ENCODE measurements at regions not wholly inside any gene's neighbourhood (a gene's known extent, or its start where the extent isn't known, plus 50 kb on each side); places are given as distances from the start of the nearest gene placed in this dataset.

GRCh38 chr1:82612986-82613385, 812.3 kb downstream of the ADGRL2 start:
- no peak overlapping the region for H3K27ac ChIP-seq (replicated peaks in 1 of 4)
- H3K4me1 ChIP-seq: no peaks in the 10 kb centered on the region
- WGBS: 68% methylated on average over 3 of the region's 3 CpGs
- H3K4me3 ChIP-seq: no peak overlapping the region
- TF ChIP-seq, protein P1, sequence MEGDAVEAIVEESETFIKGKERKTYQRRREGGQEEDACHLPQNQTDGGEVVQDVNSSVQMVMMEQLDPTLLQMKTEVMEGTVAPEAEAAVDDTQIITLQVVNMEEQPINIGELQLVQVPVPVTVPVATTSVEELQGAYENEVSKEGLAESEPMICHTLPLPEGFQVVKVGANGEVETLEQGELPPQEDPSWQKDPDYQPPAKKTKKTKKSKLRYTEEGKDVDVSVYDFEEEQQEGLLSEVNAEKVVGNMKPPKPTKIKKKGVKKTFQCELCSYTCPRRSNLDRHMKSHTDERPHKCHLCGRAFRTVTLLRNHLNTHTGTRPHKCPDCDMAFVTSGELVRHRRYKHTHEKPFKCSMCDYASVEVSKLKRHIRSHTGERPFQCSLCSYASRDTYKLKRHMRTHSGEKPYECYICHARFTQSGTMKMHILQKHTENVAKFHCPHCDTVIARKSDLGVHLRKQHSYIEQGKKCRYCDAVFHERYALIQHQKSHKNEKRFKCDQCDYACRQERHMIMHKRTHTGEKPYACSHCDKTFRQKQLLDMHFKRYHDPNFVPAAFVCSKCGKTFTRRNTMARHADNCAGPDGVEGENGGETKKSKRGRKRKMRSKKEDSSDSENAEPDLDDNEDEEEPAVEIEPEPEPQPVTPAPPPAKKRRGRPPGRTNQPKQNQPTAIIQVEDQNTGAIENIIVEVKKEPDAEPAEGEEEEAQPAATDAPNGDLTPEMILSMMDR (IDR thresholded peaks at IDR 0.05): no peak
- TF ChIP-seq POLR2AphosphoS5 (IDR thresholded peaks at IDR 0.05): no peak
- TF ChIP-seq EP300 (IDR thresholded peaks at IDR 0.05): no peak
- H3K9me3 ChIP-seq: no peaks in the 10 kb centered on the region
- intact Hi-C loops (cut with DNase I): no loop called here
- H3K27me3 ChIP-seq: no peaks in the 10 kb centered on the region
- DNase-seq (ENCODE audit: extremely low spot score): no peak
- H3K36me3 ChIP-seq: no peaks in the 10 kb centered on the region

- H3K9me3 ChIP-seq: no peaks in the 10 kb centered on the region
- no peaks in the 10 kb centered on the region for H3K4me1 ChIP-seq
- intact Hi-C loops (cut with DNase I): no loop called here
- 94% methylated on average over 1 of the region's 1 CpG for WGBS
- no peak for DNase-seq (ENCODE audit: extremely low spot score)
- H3K4me3 ChIP-seq: no peak overlapping the region
- no peaks in the 10 kb centered on the region for H3K27me3 ChIP-seq
- H3K27ac ChIP-seq (replicated peaks in 1 of 4): no peak overlapping the region
- no peaks in the 10 kb centered on the region for H3K36me3 ChIP-seq
- no peak for TF ChIP-seq POLR2A (IDR thresholded peaks at IDR 0.05; ENCODE audit: low read depth)
- no peak for TF ChIP-seq EP300 (IDR thresholded peaks at IDR 0.05)
- TF ChIP-seq, protein P1 (IDR thresholded peaks at IDR 0.05): no peak
- TF ChIP-seq POLR2AphosphoS5 (IDR thresholded peaks at IDR 0.05): no peak
Observed at GRCh38 chr1:82606546-82606945, 805.8 kb downstream of the ADGRL2 start.

GRCh38 chr1:82604524-82604923, 803.8 kb downstream of the ADGRL2 start:
- Histone ChIP-seq H3K27me3 (no peaks in the 10 kb centered on the region), H3K36me3 (no peaks in the 10 kb centered on the region), H3K4me3 (no peak overlapping the region), H3K4me1 (no peaks in the 10 kb centered on the region), H3K9me3 (no peaks in the 10 kb centered on the region), H3K27ac (replicated peaks in 1 of 4) (no peak overlapping the region)
- no peak for DNase-seq (ENCODE audit: extremely low spot score)
- WGBS: 73% methylated on average over 4 of the region's 4 CpGs
- TF ChIP-seq POLR2AphosphoS5 (IDR thresholded peaks at IDR 0.05) (no peak), EP300 (IDR thresholded peaks at IDR 0.05) (no peak), POLR2A (IDR thresholded peaks at IDR 0.05; ENCODE audit: low read depth) (no peak)
- TF ChIP-seq, protein P1 (IDR thresholded peaks at IDR 0.05): no peak
- intact Hi-C loops (cut with DNase I): no loop called here

- H3K9me3 ChIP-seq: no peaks in the 10 kb centered on the region
- no peaks in the 10 kb centered on the region for H3K36me3 ChIP-seq
- no peak for DNase-seq (ENCODE audit: extremely low spot score)
- H3K27me3 ChIP-seq: no peaks in the 10 kb centered on the region
- H3K4me3 ChIP-seq: no peak overlapping the region
- no peak overlapping the region for H3K27ac ChIP-seq (replicated peaks in 1 of 4)
- TF ChIP-seq POLR2A (IDR thresholded peaks at IDR 0.05; ENCODE audit: low read depth) (no peak), EP300 (IDR thresholded peaks at IDR 0.05) (no peak), POLR2AphosphoS5 (IDR thresholded peaks at IDR 0.05) (no peak)
- TF ChIP-seq, protein P1 (IDR thresholded peaks at IDR 0.05): no peak
- no peaks in the 10 kb centered on the region for H3K4me1 ChIP-seq
- intact Hi-C loops (cut with DNase I): no loop called here
Observed at GRCh38 chr1:82600314-82600713, 799.6 kb downstream of the ADGRL2 start.

- Histone ChIP-seq H3K36me3 (no peaks in the 10 kb centered on the region), H3K27ac (replicated peaks in 1 of 4) (no peak overlapping the region), H3K27me3 (no peaks in the 10 kb centered on the region), H3K4me3 (no peak overlapping the region), H3K4me1 (no peaks in the 10 kb centered on the region), H3K9me3 (no peaks in the 10 kb centered on the region)
- no peak for DNase-seq (ENCODE audit: extremely low spot score)
- intact Hi-C loops (cut with DNase I): no loop called here
- TF ChIP-seq POLR2AphosphoS5 (IDR thresholded peaks at IDR 0.05): no peak
Observed at GRCh38 chr1:82598812-82599211, 798.1 kb downstream of the ADGRL2 start.
